PC-3 (cell line): ENCODE measurements at regions not wholly inside any gene's neighbourhood (a gene's known extent, or its start where the extent isn't known, plus 50 kb on each side); places are given as distances from the start of the nearest gene placed in this dataset.
"Not testable (repeated sequence)": the region's sequence is repeated elsewhere in the genome, so short reads cannot be mapped to it uniquely, and the experiment has no call there.

ENCODE experiments used
- ATAC-seq: fragments of 200-7000 bp; cut with Tn5 transposase; 2 replicates; pipeline ENCODE4 v1.9.1; 2020; ENCODE audit warnings: mild to moderate bottlenecking, moderate library complexity
- BruUV-seq: library from RNA; stranded (reverse); fragments of 400-500 nt; replicated peaks from 2 replicates; lab custom pipeline; 2021; lab: Mats Ljungman, UMichigan
- CTCF ChIA-PET: fragments of 300-600 bp; sonication (Branson Sonifier 250); formaldehyde crosslinking; loops from one replicate; lab custom pipeline; 2022; ENCODE audit warnings: antibody characterized with exemption; lab: Charles Lee
- POLR2A ChIA-PET: fragments of 300-600 bp; sonication (Branson Sonifier 250); formaldehyde crosslinking; loops from one replicate; lab custom pipeline; 2022; ENCODE audit warnings: antibody characterized with exemption; ENCODE audit not compliant: unreplicated experiment; lab: Charles Lee
- DNase-seq: peaks from one replicate; pipeline ENCODE4 v3.0.0-alpha.2; 2015
- H2AFZ ChIP-seq: fragments of 300-600 bp; sonication (generic); 2 replicates; pipeline ENCODE4 v1.6.0; 2016; ENCODE audit warnings: antibody characterized with exemption, low read length
- H3F3A ChIP-seq: fragments of 300-600 bp; sonication (generic); one replicate; pipeline ENCODE4 v1.6.0; 2017; ENCODE audit warnings: antibody characterized with exemption, low read length, control low read depth, mild to moderate bottlenecking; ENCODE audit not compliant: unreplicated experiment
- H3K27ac ChIP-seq: fragments of 300-600 bp; sonication (generic); 2 replicates; pipeline ENCODE4 v1.5.1; 2016; ENCODE audit warnings: mild to moderate bottlenecking, low read length
- H3K27me3 ChIP-seq: fragments of 300-600 bp; sonication (generic); 2 replicates; pipeline ENCODE4 v1.6.1; 2016; ENCODE audit warnings: low read length, mixed read lengths
- H3K36me3 ChIP-seq: fragments of 300-600 bp; sonication (generic); 2 replicates; pipeline ENCODE4 v1.6.1; 2016; ENCODE audit warnings: low read depth, mixed run types, low read length, mixed read lengths
- H3K4me1 ChIP-seq: fragments of 300-600 bp; sonication (generic); 2 replicates; pipeline ENCODE4 v1.5.1; 2016; ENCODE audit warnings: low read length; ENCODE audit not compliant: insufficient read depth
- H3K4me2 ChIP-seq: fragments of 300-600 bp; sonication (generic); 2 replicates; pipeline ENCODE4 v1.6.0; 2016; ENCODE audit warnings: low read length
- H3K4me3 ChIP-seq: fragments of 300-600 bp; sonication (generic); 2 replicates; pipeline ENCODE4 v1.5.1; 2016; ENCODE audit warnings: mild to moderate bottlenecking, low read length, mixed read lengths
- H3K79me2 ChIP-seq: fragments of 300-600 bp; sonication (generic); 2 replicates; pipeline ENCODE4 v1.6.1; 2017; ENCODE audit warnings: low read length, mixed read lengths
- H3K9ac ChIP-seq: fragments of 300-600 bp; sonication (generic); 2 replicates; pipeline ENCODE4 v1.6.0; 2016; ENCODE audit warnings: mild to moderate bottlenecking, low read length
- H3K9me2 ChIP-seq: fragments of 300-600 bp; sonication (generic); replicated peaks from 2 replicates; pipeline ENCODE4 v1.6.1; 2016; ENCODE audit warnings: mixed run types, low read length, mixed read lengths
- H3K9me3 ChIP-seq: fragments of 300-600 bp; sonication (generic); 2 replicates; pipeline ENCODE4 v1.6.1; 2016; ENCODE audit warnings: low read length, mixed read lengths
- H4K20me1 ChIP-seq: fragments of 300-600 bp; sonication (generic); 2 replicates; pipeline ENCODE4 v1.6.1; 2016; ENCODE audit warnings: low read length, mixed read lengths
- EZH2 ChIP-seq: fragments of 300-600 bp; sonication (generic); IDR thresholded peaks from one replicate; pipeline ENCODE4 v1.6.1; 2017; ENCODE audit warnings: antibody characterized with exemption, mild to moderate bottlenecking, low read length; ENCODE audit not compliant: unreplicated experiment
- EZH2phosphoT487 ChIP-seq: fragments of 300-600 bp; sonication (generic); IDR thresholded peaks from 2 replicates; pipeline ENCODE4 v1.6.1; 2018; ENCODE audit warnings: mild to moderate bottlenecking, antibody characterized with exemption, low read length, borderline replicate concordance
- intact Hi-C: fragments of 100-400 bp; cut with micrococcal nuclease; formaldehyde crosslinking; loops from 2 replicates; pipeline ENCODE4 v1.9.0; 2023
- TF ChIP-seq, protein P1 (sequence below): fragments of 300-600 bp; sonication (generic); conservative IDR thresholded peaks from 2 replicates; pipeline ENCODE4 v1.5.1; 2017; ENCODE audit warnings: antibody characterized with exemption, low read depth, mild to moderate bottlenecking, low read length

DNA sequence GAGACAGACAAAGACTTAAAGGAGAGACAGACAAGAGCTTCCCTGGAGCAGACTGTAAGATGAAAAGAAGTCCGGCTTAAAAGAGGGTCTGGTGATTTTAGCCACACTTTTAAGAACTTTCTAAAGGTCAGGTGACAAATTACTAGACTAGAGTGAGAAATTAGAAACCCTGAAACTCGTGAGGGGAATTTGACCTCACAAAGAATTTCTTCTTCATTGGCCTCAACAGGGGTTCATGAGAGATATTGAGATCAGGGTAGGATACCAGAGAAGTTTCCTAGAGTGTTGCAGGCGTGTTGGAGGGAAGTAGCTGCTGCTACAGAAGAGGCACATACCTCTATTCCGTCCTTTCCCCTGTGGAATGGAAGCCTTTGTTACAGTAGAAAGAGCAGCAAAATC lies 884.4 kb downstream of the KCNT2 start:
- intact Hi-C loops = no loop called here
- Histone ChIP-seq H3K9me3 (no peaks in the 10 kb centered on the region), H3K36me3 (no peaks in the 10 kb centered on the region), H4K20me1 (no peaks in the 10 kb centered on the region), H3K4me1 (peaks cover 4% of the 10 kb centered on the region; the same call in 1 of the 2 replicates), H3K4me3 (no peak overlapping the region), H3K9ac (no peak overlapping the region), H3K9me2 (no peaks in the 10 kb centered on the region), H3K79me2 (no peaks in the 10 kb centered on the region), H3K27ac (no peak overlapping the region), H3F3A (no peaks in the 10 kb centered on the region), H2AFZ (no peak overlapping the region), H3K4me2 (no peak overlapping the region), H3K27me3 (no peaks in the 10 kb centered on the region)
- ChIA-PET CTCF (no interaction called here), POLR2A (no interaction called here)
- no peak for TF ChIP-seq EZH2
- no peak for TF ChIP-seq EZH2phosphoT487
- TF ChIP-seq, protein P1, sequence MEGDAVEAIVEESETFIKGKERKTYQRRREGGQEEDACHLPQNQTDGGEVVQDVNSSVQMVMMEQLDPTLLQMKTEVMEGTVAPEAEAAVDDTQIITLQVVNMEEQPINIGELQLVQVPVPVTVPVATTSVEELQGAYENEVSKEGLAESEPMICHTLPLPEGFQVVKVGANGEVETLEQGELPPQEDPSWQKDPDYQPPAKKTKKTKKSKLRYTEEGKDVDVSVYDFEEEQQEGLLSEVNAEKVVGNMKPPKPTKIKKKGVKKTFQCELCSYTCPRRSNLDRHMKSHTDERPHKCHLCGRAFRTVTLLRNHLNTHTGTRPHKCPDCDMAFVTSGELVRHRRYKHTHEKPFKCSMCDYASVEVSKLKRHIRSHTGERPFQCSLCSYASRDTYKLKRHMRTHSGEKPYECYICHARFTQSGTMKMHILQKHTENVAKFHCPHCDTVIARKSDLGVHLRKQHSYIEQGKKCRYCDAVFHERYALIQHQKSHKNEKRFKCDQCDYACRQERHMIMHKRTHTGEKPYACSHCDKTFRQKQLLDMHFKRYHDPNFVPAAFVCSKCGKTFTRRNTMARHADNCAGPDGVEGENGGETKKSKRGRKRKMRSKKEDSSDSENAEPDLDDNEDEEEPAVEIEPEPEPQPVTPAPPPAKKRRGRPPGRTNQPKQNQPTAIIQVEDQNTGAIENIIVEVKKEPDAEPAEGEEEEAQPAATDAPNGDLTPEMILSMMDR = no peak
- ATAC-seq (no peak), DNase-seq (no peak)
- no TSS peak for BruUV-seq

DNA sequence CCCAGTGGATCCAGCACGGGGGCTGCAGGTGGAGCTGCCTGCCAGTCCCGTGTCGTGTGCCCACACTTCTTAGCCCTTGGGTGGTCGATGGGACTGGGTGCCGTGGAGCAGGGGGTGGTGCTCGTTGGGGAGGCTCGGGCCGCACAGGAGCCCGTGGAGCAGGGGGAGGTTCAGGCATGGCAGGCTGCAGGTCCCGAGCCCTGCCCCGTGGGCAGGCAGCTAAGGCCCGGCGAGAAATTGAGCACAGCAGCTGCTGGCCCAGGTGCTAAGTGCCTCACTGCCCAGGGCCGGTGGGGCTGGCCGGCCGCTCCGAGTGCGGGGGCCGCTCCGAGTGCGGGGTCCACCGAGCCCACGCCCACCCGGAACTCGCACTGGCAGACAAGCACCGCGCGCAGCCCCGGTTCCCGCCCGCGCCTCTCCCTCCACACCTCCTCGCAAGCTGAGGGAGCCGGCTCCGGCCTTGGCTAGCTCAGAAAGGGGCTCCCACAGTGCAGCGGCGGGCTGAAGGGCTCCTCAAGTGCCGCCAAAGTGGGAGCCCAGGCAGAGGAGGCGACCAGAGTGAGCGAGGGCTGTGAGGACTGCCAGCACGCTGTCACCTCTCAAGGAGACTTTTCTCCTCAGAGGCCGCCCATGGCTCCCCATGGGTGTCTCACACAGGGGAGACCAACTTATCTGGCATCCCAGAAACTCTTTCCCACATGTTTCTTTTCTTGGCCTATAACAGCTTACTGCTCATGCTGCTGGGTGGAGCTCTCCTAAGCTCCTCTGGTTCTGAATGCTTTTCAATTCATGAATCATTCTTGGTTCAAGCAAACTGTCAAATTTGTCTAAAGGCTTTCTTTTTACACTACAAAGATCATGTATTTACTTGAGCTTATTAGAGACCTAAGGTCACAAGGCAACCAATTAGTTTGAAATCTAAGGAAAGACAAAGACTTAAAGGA lies 885.1 kb downstream of the KCNT2 start:
- H3K4me3 ChIP-seq, H3K9ac ChIP-seq, ATAC-seq, POLR2A ChIA-PET, H3K27me3 ChIP-seq, H3K36me3 ChIP-seq, H4K20me1 ChIP-seq, H3K9me2 ChIP-seq, H3K27ac ChIP-seq, H3K9me3 ChIP-seq, H3F3A ChIP-seq, BruUV-seq, DNase-seq, CTCF ChIA-PET, H3K4me1 ChIP-seq, H3K79me2 ChIP-seq, H2AFZ ChIP-seq, intact Hi-C loops, H3K4me2 ChIP-seq: not testable (repeated sequence)

- H3K27me3 ChIP-seq, intact Hi-C loops, DNase-seq, H2AFZ ChIP-seq, H3K9ac ChIP-seq, BruUV-seq, H3F3A ChIP-seq, POLR2A ChIA-PET, H4K20me1 ChIP-seq, H3K9me2 ChIP-seq, H3K36me3 ChIP-seq, H3K79me2 ChIP-seq, ATAC-seq, CTCF ChIA-PET, H3K4me3 ChIP-seq, H3K4me2 ChIP-seq, H3K9me3 ChIP-seq, H3K27ac ChIP-seq: not testable (repeated sequence)
- H3K4me1 ChIP-seq = peaks cover 11% of the 10 kb centered on the region
Measured at GRCh38 chr1:195722146-195722545, 886.1 kb downstream of the KCNT2 start.
